ENCODE measurements at regions not wholly inside any gene's neighbourhood (a gene's known extent, or its start where the extent isn't known, plus 50 kb on each side); places are given as distances from the start of the nearest gene placed in this dataset.
"Not testable (repeated sequence)": the region's sequence is repeated elsewhere in the genome, so short reads cannot be mapped to it uniquely, and the experiment has no call there.

DNA sequence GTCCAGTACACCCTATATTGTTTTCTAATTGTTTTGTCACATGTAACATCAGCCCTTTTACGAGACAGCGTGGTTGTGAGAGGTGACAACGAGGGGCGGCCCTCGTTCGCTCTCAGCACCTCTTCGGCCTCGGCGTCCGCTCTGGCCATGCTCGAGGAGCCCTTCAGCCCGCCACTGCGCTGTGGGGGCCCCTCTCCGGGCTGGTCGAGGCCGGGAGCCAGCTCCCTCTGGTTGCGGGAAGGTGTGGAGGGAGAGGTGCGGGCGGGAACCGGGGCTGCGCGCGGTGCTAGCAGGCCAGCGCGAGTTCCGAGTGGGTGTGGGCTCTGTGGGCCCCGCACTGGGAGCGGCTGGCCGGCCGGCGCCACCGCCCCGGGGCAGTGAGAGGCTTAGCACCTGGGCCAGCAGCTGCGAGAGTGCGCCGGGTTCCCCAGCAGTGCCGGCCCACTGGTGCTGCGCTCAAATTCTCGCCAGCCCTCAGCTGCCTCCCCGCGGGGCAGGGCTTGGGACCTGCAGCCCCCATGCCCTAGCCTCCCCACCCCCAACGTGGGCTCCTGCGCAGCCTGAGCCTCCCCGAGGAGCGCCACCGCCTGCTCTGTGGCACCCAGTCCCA, 145.0 kb downstream of the PSAT1 start:
- TF ChIP-seq, protein P1, sequence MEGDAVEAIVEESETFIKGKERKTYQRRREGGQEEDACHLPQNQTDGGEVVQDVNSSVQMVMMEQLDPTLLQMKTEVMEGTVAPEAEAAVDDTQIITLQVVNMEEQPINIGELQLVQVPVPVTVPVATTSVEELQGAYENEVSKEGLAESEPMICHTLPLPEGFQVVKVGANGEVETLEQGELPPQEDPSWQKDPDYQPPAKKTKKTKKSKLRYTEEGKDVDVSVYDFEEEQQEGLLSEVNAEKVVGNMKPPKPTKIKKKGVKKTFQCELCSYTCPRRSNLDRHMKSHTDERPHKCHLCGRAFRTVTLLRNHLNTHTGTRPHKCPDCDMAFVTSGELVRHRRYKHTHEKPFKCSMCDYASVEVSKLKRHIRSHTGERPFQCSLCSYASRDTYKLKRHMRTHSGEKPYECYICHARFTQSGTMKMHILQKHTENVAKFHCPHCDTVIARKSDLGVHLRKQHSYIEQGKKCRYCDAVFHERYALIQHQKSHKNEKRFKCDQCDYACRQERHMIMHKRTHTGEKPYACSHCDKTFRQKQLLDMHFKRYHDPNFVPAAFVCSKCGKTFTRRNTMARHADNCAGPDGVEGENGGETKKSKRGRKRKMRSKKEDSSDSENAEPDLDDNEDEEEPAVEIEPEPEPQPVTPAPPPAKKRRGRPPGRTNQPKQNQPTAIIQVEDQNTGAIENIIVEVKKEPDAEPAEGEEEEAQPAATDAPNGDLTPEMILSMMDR (IDR thresholded peaks at IDR 0.05; ENCODE audit: low read depth, low read length) = no peak
- H3K4me3 ChIP-seq (ENCODE audit: low read depth, low read length) = no peak overlapping the region

DNA sequence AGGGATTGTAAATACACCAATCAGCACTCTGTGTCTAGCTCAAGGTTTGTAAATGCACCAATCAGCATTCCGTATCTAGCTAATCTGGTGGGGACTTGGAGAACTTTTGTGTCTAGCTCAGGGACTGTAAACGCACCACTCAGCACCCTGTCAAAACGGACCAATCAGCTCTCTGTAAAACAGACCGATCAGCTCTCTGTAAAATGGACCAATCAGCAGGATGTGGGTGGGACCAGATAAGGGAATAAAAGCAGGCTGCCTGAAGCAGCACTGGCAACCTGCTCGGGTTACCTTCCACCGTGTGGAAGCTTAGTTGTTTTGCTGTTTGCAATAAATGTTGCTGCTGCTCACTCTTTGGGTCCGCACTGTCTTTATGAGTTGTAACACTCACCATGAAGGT, 145.7 kb downstream of the PSAT1 start:
- H3K4me3 ChIP-seq (ENCODE audit: low read depth, low read length) = not testable (repeated sequence)

DNA sequence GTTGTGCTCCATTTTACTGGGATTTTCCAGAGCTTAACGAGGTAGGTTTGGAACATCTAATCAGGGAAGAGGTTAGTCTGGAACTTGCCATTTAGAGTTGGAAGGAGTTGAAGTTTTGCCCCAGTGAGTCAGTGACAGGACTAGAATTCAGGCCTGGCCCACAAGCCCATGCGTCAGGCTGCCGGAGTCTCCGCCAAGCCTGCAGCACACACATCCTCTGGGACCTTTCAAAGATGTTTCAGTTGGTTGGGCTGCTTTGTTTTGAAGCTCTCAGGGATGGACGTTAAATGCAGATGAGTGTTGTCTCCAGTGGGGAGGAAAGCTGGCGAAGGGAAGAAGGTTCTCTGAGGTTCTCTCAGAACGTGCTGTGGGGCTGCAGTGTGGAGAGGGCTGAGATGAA, 147.0 kb downstream of the PSAT1 start:
- TF ChIP-seq, protein P1 (IDR thresholded peaks at IDR 0.05; ENCODE audit: low read depth, low read length) = no peak
- H3K4me3 ChIP-seq (ENCODE audit: low read depth, low read length) = no peak overlapping the region

DNA sequence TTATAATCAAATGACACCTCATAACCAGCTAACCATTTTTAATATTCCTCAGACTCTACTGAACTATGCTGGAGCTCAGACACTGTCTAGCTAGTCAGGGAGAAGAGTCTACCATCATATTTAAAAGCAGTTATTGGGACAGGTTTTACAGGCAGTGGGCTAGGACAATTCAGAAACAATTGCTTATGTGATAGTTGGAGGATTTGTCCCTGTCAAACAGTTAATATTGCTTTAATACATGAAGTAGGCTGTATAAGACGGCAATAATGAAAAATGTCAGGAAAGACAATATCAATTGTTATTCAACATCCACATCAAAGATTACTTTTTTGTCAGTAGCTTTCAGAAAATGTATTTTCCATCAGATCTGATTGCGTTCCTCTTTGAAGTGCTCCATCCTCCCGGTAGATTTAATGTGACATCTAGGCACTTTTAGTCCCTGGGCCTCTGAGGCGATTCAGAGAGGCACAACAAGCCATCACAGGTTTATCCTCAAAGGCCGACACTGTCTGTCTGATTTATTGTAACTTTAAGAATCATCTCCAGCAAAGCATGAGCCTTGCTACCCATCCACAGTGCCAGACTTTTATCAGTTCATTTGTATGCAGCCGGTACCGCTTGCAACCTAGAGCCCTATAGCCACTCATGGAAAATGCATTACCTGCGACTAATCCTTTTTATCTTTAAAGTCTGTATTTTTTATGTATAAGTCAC, 152.2 kb downstream of the PSAT1 start:
- TF ChIP-seq, protein P1 (IDR thresholded peaks at IDR 0.05; ENCODE audit: low read depth, low read length) = no peak
- no peak overlapping the region for H3K4me3 ChIP-seq (ENCODE audit: low read depth, low read length)

DNA sequence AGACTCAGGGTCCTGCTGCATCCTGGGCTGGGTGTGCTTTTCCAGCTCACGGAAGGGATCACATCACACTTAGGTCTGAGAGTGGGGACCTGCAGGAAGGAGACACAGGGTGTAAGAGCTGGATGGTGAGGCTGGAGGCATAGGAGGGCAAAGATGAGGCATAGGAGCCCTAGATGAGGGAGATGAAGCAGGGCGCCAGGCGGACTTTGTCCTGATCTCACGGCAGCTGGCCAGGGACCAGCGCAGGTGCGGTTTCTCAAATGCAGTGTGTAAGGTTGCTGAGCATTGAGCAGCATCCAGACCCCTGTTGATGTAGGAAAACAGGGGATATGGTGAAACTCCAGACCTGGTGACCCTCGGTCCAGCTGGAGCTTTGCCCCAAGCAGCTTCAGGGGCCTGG, 156.5 kb downstream of the PSAT1 start:
- TF ChIP-seq, protein P1 (IDR thresholded peaks at IDR 0.05; ENCODE audit: low read depth, low read length) = no peak
- no peak overlapping the region for H3K4me3 ChIP-seq (ENCODE audit: low read depth, low read length)

DNA sequence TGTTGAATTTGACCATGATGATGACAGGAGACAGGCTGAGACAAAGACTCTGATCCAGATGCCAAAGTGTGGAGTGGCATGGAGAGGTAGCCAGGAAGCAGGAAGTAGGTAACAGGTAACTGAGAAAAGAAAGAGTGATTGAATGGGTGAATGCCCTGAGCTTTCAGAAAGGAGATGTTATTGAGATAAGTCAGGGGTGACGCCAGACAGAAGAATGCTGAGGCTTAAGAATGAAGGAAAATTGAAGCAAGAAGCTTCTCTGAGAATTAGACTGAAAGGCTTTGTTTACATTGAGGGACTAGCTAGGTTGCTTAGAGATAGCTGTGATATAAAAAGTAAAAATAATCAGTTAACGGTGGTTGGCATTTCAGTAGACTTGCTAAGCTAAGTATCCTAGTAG, 165.7 kb downstream of the PSAT1 start:
- H3K4me3 ChIP-seq (ENCODE audit: low read depth, low read length) = no peak overlapping the region
- TF ChIP-seq, protein P1 (IDR thresholded peaks at IDR 0.05; ENCODE audit: low read depth, low read length) = no peak

DNA sequence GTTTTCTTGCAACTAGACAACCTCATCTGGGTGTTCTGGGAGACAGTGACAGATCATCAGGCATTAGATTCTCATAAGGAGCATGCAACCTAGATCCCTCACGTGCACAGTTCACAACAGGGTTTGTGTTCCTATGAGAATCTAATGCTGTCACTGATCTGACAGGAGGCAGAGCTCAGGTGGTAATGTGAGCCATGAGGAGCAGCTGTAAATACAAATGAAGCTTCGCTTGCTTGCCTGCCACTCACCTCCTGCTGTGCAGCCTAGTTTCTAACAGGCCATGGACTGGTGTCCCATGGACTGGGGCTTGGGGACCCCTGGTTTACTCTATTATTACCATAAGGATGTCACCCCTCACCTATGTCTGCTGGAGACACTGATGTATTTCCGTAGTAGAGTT, 166.8 kb downstream of the PSAT1 start:
- H3K4me3 ChIP-seq (ENCODE audit: low read depth, low read length) = no peak overlapping the region
- TF ChIP-seq, protein P1 (IDR thresholded peaks at IDR 0.05; ENCODE audit: low read depth, low read length) = no peak
